MCF 10A (cell line): ENCODE measurements at regions not wholly inside any gene's neighbourhood (a gene's known extent, or its start where the extent isn't known, plus 50 kb on each side); places are given as distances from the start of the nearest gene placed in this dataset.
A peak's percentile ranks its signal among the peaks of the same experiment; 100 is the strongest.
"Not testable (repeated sequence)": the region's sequence is repeated elsewhere in the genome, so short reads cannot be mapped to it uniquely, and the experiment has no call there.

ENCODE experiments used
- BruUV-seq: library from RNA; stranded (reverse); fragments of 400-500 nt; replicated peaks from 2 replicates; lab custom pipeline; 2021; lab: Mats Ljungman, UMichigan
- CTCF ChIA-PET: fragments of 300-600 bp; sonication (Branson Sonifier 250); formaldehyde crosslinking; extraction: SDS; loops from one replicate; lab custom pipeline; 2021; ENCODE audit warnings: antibody characterized with exemption, inconsistent platforms; lab: Yijun Ruan, JAX
- POLR2A ChIA-PET: fragments of 300-600, 350-650 bp; sonication (Branson Sonifier 250); formaldehyde crosslinking; extraction: SDS; loops from one replicate; lab custom pipeline; 2020; ENCODE audit warnings: antibody characterized with exemption, inconsistent platforms; lab: Yijun Ruan, JAX
- DNase-seq: peaks from one replicate; pipeline ENCODE4 v3.0.0-alpha.2; 2018; ENCODE audit not compliant: unreplicated experiment
- H3K27ac Mint-ChIP-seq: one replicate; pipeline ENCODE4 v1.8.0; 2022; ENCODE audit warnings: mild to moderate bottlenecking, low read depth, mixed read lengths; ENCODE audit not compliant: unreplicated experiment
- H3K27me3 Mint-ChIP-seq: one replicate; pipeline ENCODE4 v1.8.0; 2022; ENCODE audit warnings: mixed read lengths; ENCODE audit not compliant: insufficient read depth, unreplicated experiment
- H3K36me3 Mint-ChIP-seq: one replicate; pipeline ENCODE4 v1.8.0; 2022; ENCODE audit warnings: mild to moderate bottlenecking, moderate library complexity, mixed read lengths; ENCODE audit not compliant: insufficient read depth, unreplicated experiment
- H3K4me1 Mint-ChIP-seq: one replicate; pipeline ENCODE4 v1.8.0; 2022; ENCODE audit warnings: mixed read lengths; ENCODE audit not compliant: insufficient read depth, unreplicated experiment
- H3K4me3 Mint-ChIP-seq: one replicate; pipeline ENCODE4 v1.8.0; 2022; ENCODE audit warnings: mild to moderate bottlenecking, moderate library complexity, mixed read lengths; ENCODE audit not compliant: unreplicated experiment
- H3K9me3 Mint-ChIP-seq: one replicate; pipeline ENCODE4 v1.8.0; 2022; ENCODE audit warnings: mixed read lengths; ENCODE audit not compliant: unreplicated experiment
- intact Hi-C: fragments of 100-400 bp; cut with micrococcal nuclease; formaldehyde crosslinking; loops from 2 replicates; pipeline ENCODE4 v1.14.1; 2022

- H3K27ac Mint-ChIP-seq, H3K9me3 Mint-ChIP-seq, H3K4me1 Mint-ChIP-seq, H3K27me3 Mint-ChIP-seq, H3K4me3 Mint-ChIP-seq, CTCF ChIA-PET, BruUV-seq, POLR2A ChIA-PET, intact Hi-C loops, DNase-seq: not testable (repeated sequence)
- peaks cover 39% of the 10 kb centered on the region for H3K36me3 Mint-ChIP-seq
Observed at GRCh38 chr17:64800987-64801386, 118.3 kb downstream of the LRRC37A3 start.

- H3K27me3 Mint-ChIP-seq, POLR2A ChIA-PET, CTCF ChIA-PET, H3K4me1 Mint-ChIP-seq, H3K9me3 Mint-ChIP-seq, BruUV-seq, H3K4me3 Mint-ChIP-seq, intact Hi-C loops, DNase-seq, H3K27ac Mint-ChIP-seq: not testable (repeated sequence)
- H3K36me3 Mint-ChIP-seq, result peaks cover 39% of the 10 kb centered on the region
Observed at GRCh38 chr17:64800361-64800895, 118.8 kb downstream of the LRRC37A3 start.

- H3K27me3 Mint-ChIP-seq, POLR2A ChIA-PET, H3K4me3 Mint-ChIP-seq, CTCF ChIA-PET, BruUV-seq, DNase-seq, intact Hi-C loops, H3K9me3 Mint-ChIP-seq: not testable (repeated sequence)
- Mint-ChIP-seq H3K4me1 (peaks cover 10% of the 10 kb centered on the region), H3K36me3 (peaks cover 47% of the 10 kb centered on the region), H3K27ac (peak overlapping the region; percentile 46)
Observed at GRCh38 chr17:64799543-64800188, 119.6 kb downstream of the LRRC37A3 start.

- Mint-ChIP-seq H3K27ac (peak overlapping the region; percentile 46), H3K4me1 (peaks cover 15% of the 10 kb centered on the region), H3K36me3 (peaks cover 49% of the 10 kb centered on the region)
- BruUV-seq, H3K27me3 Mint-ChIP-seq, POLR2A ChIA-PET, intact Hi-C loops, CTCF ChIA-PET, DNase-seq, H3K9me3 Mint-ChIP-seq, H3K4me3 Mint-ChIP-seq: not testable (repeated sequence)
Observed at GRCh38 chr17:64798961-64799360, 120.3 kb downstream of the LRRC37A3 start.

GRCh38 chr17:64798489-64798790 is 120.8 kb downstream of the LRRC37A3 start:
- H3K4me3 Mint-ChIP-seq, BruUV-seq, CTCF ChIA-PET, H3K27ac Mint-ChIP-seq, H3K27me3 Mint-ChIP-seq, POLR2A ChIA-PET, DNase-seq, H3K9me3 Mint-ChIP-seq, intact Hi-C loops: not testable (repeated sequence)
- peaks cover 17% of the 10 kb centered on the region for H3K4me1 Mint-ChIP-seq
- peaks cover 44% of the 10 kb centered on the region for H3K36me3 Mint-ChIP-seq

- H3K27me3 Mint-ChIP-seq, H3K27ac Mint-ChIP-seq, CTCF ChIA-PET, H3K9me3 Mint-ChIP-seq, BruUV-seq, H3K4me3 Mint-ChIP-seq, intact Hi-C loops, DNase-seq, POLR2A ChIA-PET: not testable (repeated sequence)
- Mint-ChIP-seq H3K4me1 (peaks cover 17% of the 10 kb centered on the region), H3K36me3 (peaks cover 39% of the 10 kb centered on the region)
Observed at GRCh38 chr17:64797746-64798488, 121.4 kb downstream of the LRRC37A3 start.

GRCh38 chr17:64795342-64795741 is 123.9 kb downstream of the LRRC37A3 start:
- Mint-ChIP-seq H3K36me3 (peaks cover 40% of the 10 kb centered on the region), H3K4me1 (peaks cover 16% of the 10 kb centered on the region), H3K27ac (peak overlapping the region; percentile 98), H3K4me3 (peak overlapping the region; percentile 44)
- H3K9me3 Mint-ChIP-seq, BruUV-seq, H3K27me3 Mint-ChIP-seq, POLR2A ChIA-PET, intact Hi-C loops, CTCF ChIA-PET, DNase-seq: not testable (repeated sequence)

GRCh38 chr17:64794548-64795274 is 124.6 kb downstream of the LRRC37A3 start:
- intact Hi-C loops, CTCF ChIA-PET, H3K27me3 Mint-ChIP-seq, H3K9me3 Mint-ChIP-seq: not testable (repeated sequence)
- DNase-seq, result peak; percentile 57
- Mint-ChIP-seq H3K36me3 (peaks cover 39% of the 10 kb centered on the region), H3K27ac (peak overlapping the region; percentile 98), H3K4me1 (peaks cover 16% of the 10 kb centered on the region), H3K4me3 (peak overlapping the region; percentile 44)
- BruUV-seq, result TSS peak; percentile 64
- POLR2A ChIA-PET, result interaction anchor here (0.7 to 0.9 kb wide), 2 partner anchors 40 to 124 kb away, joined by 3 read pairs; no protein-coding TSS in a partner anchor
